ENCODE measurements at regions not wholly inside any gene's neighbourhood (a gene's known extent, or its start where the extent isn't known, plus 50 kb on each side); places are given as distances from the start of the nearest gene placed in this dataset.
"Not testable (repeated sequence)": the region's sequence is repeated elsewhere in the genome, so short reads cannot be mapped to it uniquely, and the experiment has no call there.

DNA sequence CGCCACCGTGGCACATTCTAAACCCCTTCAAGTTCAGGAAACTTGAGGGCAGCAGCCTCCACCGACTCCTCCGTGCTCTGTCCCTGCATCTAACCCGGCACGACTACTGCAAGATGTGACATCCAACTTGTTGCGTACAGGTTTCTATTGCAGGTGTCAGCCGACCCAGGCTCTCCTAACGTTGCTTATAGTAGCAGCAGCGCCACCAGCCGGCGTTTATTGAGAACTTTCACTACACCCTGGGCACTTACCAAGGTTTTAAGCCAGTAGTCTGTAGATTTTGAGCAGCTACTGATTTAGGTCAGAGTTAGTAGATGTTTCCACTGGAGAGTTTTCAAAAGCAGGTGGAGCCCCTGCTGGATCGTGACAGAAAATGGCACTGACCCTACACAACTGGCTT lies 200.6 kb upstream of the PRKX start:
- POLR2A ChIA-PET (ENCODE audit: low non-redundant PET); H3K27ac ChIP-seq; CTCF ChIA-PET; DNase-seq (ENCODE audit: low spot score): not testable (repeated sequence)

DNA sequence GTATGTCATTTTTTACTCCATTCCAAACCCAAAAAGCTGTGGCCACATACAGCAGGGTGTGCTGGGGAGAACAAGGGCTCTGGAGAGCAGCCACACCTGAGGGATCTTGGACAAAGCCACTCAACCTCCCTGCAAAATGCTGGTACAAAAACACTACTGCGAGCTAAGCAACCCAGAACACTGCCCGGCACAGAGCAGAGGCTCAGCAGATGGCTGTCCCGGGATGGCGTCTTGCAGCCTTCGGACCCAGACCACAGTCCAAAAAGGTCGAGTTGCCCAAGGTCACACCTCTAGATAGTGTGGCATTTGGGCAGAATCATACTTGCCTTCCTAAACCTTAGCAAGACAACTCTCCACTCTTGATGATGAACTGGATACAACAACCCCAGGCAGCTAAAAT lies 197.6 kb upstream of the PRKX start:
- DNase-seq (ENCODE audit: low spot score); CTCF ChIA-PET; H3K27ac ChIP-seq; POLR2A ChIA-PET (ENCODE audit: low non-redundant PET): not testable (repeated sequence)

- DNase-seq (ENCODE audit: low spot score); H3K27ac ChIP-seq; CTCF ChIA-PET; POLR2A ChIA-PET (ENCODE audit: low non-redundant PET): not testable (repeated sequence)
These were observed 197.2 kb upstream of the PRKX start for GRCh38 chrX:3910611-3911010.

DNA sequence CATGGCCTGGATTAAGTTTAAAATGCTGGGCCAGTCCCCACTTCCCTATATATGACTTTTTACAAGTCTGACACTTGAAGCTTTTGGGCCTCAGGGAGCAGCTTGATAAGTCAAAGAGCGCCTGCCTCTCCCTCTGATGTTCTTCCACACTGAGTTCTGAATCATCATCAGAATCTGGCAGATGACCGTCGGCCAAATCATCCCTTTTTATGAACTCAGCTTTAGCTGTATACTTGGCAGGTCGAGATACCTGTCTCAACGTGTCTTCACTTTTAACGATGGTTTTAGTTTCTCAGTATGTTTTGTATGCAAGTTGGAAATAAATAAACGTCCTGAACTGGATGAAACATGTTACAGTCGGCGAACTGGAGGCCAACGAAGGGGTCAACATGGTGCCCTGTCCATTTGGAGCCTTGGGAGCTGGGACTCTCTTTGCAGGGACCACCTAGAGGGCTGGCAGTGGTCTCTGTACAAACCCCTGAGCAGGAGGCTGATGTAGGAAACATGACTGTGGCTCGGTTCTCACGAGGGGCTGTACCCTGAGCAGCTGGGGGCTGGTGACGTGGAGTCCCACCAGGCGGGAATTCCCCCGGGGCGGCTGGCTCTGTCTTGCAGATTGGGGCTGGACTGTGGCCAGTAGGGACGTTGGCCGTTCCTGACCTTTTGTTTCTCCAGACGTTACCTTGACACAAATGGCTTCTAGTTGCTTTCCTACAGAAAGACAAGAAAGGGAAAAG lies 192.2 kb upstream of the PRKX start:
- POLR2A ChIA-PET (ENCODE audit: low non-redundant PET); CTCF ChIA-PET; H3K27ac ChIP-seq; DNase-seq (ENCODE audit: low spot score): not testable (repeated sequence)

DNA sequence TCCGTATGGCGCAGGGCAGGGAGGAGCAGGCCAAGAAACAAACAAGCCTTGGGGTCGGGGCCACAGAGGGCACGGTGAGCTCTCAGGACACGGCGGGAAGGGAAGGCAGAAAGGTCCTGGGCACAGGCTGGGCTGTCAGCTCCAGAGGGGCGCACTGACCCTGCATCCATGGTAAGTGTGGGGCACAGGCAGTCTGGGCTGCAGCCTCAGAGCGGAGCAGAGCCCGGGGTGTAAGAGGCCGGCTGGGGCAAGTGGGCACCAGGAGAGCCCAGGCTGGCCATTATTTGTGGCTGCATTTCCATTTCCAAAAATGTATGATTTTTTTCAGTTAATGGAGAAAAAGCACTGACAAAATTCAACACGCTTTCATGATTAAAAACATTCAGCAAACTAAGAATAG lies 188.8 kb upstream of the PRKX start:
- CTCF ChIA-PET; DNase-seq (ENCODE audit: low spot score); H3K27ac ChIP-seq; POLR2A ChIA-PET (ENCODE audit: low non-redundant PET): not testable (repeated sequence)

- H3K27ac ChIP-seq; DNase-seq (ENCODE audit: low spot score); CTCF ChIA-PET; POLR2A ChIA-PET (ENCODE audit: low non-redundant PET): not testable (repeated sequence)
These were observed 183.3 kb upstream of the PRKX start for GRCh38 chrX:3896755-3897154.

GRCh38 chrX:3882553-3882920 lies 169.1 kb upstream of the PRKX start:
- CTCF ChIA-PET; POLR2A ChIA-PET (ENCODE audit: low non-redundant PET); DNase-seq (ENCODE audit: low spot score); H3K27ac ChIP-seq: not testable (repeated sequence)

DNA sequence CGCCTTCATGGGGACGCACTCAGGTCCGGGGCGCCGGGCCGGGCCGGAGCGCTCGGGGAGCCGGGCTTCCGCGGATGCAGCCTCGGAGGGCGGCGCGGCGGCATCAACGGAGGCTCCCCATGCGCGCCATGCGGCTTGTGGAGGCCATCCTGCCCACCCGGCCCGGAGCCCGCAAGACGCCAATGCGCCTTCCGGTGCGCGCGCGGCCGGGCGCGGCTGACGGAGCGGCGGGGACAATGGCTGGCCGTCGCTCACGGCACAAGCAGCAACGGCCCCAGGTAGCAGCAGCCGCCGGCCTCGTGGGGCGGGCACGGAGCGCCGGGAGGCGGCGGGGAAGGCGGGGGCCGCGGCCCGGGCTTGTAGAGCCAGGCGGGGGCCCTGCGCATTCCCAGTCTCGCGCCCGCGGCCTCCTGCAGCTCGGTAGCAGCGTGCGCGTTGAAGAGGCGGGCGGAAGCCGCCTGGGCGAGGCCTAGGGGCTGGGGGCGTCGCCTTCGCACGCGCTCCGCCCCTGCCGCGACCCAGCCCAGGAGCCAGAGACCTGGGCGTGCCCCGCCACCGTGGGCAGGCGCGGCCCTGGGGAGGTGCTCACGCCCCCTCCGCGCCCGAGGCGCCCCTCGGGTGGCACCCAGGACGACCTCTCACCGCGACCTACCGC lies 168.6 kb upstream of the PRKX start:
- DNase-seq (ENCODE audit: low spot score); H3K27ac ChIP-seq; CTCF ChIA-PET; POLR2A ChIA-PET (ENCODE audit: low non-redundant PET): not testable (repeated sequence)

DNA sequence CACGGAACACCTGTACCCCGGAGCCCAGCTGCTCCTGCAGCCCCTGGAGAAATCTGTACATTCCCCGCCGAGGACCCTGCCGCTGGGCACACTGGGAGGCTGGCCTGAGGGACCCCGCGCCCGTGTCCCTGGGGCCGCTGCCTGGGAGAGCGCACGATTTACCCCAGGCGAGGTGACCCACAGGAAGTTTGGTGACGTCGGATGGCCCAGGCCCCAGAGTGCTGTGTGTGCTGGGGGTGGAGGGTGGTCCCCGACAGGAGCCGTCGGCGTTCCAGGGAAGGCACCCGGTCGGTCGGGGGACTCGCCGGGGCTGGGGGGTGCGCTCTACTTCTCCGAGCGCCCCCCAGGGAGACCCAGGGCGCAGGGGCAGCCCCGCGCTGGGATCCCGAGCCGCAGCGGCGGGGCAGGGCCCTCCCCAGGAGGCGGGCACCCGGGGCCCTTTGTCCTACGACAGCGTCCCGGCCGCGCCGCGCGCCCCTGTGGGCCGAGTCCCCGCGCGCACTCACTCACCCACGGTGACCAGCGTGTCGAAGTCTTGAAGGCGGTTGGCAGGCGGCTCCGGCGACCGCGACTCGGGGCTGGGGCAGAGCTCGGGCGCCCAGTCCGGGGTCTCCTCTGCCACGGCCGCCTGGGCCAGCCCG lies 167.9 kb upstream of the PRKX start:
- H3K27ac ChIP-seq; DNase-seq (ENCODE audit: low spot score); CTCF ChIA-PET; POLR2A ChIA-PET (ENCODE audit: low non-redundant PET): not testable (repeated sequence)

- POLR2A ChIA-PET (ENCODE audit: low non-redundant PET); DNase-seq (ENCODE audit: low spot score); H3K27ac ChIP-seq; CTCF ChIA-PET: not testable (repeated sequence)
These were observed 162.9 kb upstream of the PRKX start for GRCh38 chrX:3876393-3876792.

GRCh38 chrX:3875638-3876037 lies 162.2 kb upstream of the PRKX start:
- DNase-seq (ENCODE audit: low spot score); H3K27ac ChIP-seq; CTCF ChIA-PET; POLR2A ChIA-PET (ENCODE audit: low non-redundant PET): not testable (repeated sequence)

- DNase-seq (ENCODE audit: low spot score); CTCF ChIA-PET; POLR2A ChIA-PET (ENCODE audit: low non-redundant PET); H3K27ac ChIP-seq: not testable (repeated sequence)
These were observed 158.9 kb upstream of the PRKX start for GRCh38 chrX:3872226-3872879.

DNA sequence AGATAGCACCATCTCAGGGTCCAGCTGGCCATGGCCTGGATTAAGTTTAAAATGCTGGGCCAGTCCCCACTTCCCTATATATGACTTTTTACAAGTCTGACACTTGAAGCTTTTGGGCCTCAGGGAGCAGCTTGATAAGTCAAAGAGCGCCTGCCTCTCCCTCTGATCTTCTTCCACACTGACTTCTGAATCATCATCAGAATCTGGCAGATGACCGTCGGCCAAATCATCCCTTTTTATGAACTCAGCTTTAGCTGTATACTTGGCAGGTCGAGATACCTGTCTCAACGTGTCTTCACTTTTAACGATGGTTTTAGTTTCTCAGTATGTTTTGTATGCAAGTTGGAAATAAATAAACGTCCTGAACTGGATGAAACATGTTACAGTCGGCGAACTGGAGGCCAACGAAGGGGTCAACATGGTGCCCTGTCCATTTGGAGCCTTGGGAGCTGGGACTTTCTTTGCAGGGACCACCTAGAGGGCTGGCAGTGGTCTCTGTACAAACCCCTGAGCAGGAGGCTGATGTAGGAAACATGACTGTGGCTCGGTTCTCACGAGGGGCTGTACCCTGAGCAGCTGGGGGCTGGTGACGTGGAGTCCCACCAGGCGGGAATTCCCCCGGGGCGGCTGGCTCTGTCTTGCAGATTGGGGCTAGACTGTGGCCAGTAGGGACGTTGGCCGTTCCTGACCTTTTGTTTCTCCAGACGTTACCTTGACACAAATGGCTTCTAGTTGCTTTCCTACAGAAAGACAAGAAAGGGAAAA lies 153.8 kb upstream of the PRKX start:
- CTCF ChIA-PET; H3K27ac ChIP-seq; POLR2A ChIA-PET (ENCODE audit: low non-redundant PET); DNase-seq (ENCODE audit: low spot score): not testable (repeated sequence)

DNA sequence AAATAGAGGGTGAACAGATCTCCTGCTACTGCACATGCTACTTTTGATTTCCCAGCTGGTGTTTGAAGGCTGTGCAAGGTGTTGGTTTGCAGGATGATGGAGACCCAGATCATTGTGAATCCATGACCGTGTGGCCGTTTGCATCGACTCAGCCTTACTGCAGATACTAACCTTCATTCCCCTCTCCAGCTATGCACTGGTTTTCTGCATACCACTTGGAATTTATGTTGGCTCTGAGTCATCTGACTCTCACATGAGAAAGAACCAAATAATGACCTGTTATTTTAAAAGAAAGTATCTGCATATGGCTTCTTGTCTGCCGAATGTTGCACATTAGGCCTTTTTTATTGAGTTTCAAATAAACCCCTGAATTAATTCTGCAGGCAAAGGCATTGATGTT lies 144.9 kb upstream of the PRKX start:
- CTCF ChIA-PET; POLR2A ChIA-PET (ENCODE audit: low non-redundant PET); H3K27ac ChIP-seq; DNase-seq (ENCODE audit: low spot score): not testable (repeated sequence)

DNA sequence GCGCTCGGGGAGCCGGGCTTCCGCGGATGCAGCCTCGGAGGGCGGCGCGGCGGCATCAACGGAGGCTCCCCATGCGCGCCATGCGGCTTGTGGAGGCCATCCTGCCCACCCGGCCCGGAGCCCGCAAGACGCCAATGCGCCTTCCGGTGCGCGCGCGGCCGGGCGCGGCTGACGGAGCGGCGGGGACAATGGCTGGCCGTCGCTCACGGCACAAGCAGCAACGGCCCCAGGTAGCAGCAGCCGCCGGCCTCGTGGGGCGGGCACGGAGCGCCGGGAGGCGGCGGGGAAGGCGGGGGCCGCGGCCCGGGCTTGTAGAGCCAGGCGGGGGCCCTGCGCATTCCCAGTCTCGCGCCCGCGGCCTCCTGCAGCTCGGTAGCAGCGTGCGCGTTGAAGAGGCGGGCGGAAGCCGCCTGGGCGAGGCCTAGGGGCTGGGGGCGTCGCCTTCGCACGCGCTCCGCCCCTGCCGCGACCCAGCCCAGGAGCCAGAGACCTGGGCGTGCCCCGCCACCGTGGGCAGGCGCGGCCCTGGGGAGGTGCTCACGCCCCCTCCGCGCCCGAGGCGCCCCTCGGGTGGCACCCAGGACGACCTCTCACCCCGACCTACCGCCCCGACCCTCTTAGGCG lies 130.2 kb upstream of the PRKX start:
- POLR2A ChIA-PET (ENCODE audit: low non-redundant PET); CTCF ChIA-PET; H3K27ac ChIP-seq; DNase-seq (ENCODE audit: low spot score): not testable (repeated sequence)

GRCh38 chrX:3842822-3843521 lies 129.5 kb upstream of the PRKX start:
- POLR2A ChIA-PET (ENCODE audit: low non-redundant PET); CTCF ChIA-PET; DNase-seq (ENCODE audit: low spot score): not testable (repeated sequence)

More at GRCh38 chrX:3842822-3843521, 129.5 kb upstream of the PRKX start:
- not testable (repeated sequence) for H3K27ac ChIP-seq
